Endometrium (tissue), 2 donors: ENCODE measurements at regions not wholly inside any gene's neighbourhood (a gene's known extent, or its start where the extent isn't known, plus 50 kb on each side); places are given as distances from the start of the nearest gene placed in this dataset.

ENCODE experiments used
- FAIRE-seq: peaks from 2 replicates; lab custom pipeline; 2012; peaks lifted over from hg19 to GRCh38; lab: Jason Lieb, UNC
- donor health status: control.
- donor health status: control.

GRCh38 chr4:152112887-152113286 is 352.1 kb upstream of the GATB start:
- FAIRE-seq = no peak

DNA sequence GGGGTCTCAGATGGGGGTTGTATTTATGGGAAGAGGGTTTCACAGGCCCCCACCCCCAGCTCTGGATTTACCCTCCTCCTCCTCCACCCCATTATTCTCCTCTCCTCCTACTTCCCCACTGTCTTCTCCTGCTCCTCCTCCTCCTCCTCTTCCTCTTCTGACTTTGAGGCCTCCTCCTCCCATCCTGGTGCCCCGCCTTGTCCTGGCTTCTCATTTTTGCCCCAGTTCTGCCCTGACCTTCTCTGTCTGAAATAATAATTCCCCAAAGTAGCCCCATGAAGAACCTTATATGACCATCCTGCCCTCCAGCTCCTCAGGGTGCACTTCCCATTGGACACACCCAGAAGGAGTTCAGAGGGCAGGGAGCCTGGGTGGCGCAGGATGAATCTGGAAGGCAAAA is 351.4 kb upstream of the GATB start:
- FAIRE-seq = no peak

DNA sequence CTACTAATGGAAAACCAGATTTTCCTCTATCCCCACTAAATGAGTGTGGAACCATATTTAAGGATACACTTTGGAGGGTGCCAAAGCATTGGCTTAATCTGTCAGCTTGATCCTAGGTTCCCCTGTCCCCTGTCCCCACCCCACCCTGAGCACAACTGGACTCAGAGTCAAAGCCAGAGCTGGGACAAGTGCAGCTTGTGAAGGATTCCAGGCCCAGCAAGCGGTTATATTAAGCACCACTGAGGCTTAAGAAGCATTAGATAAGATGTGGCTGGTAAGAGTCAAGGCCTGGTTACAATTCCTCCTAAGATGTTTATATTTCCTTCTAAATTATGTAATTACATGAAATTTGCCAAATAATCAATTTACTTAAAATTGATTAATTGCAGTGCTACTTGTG is 350.0 kb upstream of the GATB start:
- no peak for FAIRE-seq

DNA sequence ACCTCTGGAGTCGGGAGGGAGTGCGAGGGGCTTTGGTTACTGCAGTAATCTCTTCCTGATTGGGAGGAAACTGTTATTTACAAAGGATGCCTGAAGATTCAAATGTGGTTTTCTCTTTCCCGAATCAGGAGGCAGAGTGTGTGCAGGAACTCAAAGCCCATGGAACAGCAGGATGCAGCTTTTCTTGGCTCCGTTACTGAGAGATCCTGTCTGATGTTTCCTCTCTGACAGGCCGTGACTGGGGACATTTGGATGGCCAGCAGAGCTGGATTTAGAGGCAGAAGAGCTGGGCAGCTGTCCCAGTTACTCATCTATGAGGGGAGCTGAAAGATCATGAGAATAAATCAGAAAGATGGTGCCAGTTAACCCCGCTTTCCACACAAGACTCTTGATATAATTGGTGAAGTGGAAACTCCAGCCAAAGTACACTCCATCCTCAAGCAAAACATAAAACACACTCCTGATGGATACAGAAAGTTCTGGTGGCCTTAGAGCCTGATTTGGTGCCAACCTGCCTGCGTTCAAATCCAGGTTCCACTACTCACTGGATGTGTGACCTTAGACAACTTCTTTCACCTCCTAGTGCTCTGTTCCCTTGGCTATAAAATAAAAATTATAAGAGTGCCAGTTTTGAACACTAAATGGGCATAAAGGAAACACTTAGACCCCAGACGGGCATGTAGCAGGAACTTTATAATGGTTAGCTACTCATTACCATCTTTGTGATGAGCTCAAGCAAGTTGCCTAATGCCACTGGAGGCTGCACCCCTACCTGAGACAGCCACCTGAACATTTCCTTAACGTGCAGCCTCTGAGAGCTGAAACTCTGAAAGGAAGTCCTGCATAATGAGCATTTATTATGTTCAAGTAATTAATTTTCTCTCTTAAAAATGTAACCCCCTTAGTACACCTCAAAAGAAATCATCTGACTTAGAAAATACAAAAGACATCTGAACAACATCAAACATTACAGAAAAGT is 349.0 kb upstream of the GATB start:
- FAIRE-seq = no peak

- FAIRE-seq = no peak
Measured at GRCh38 chr4:152107736-152108500, 347.1 kb upstream of the GATB start.

DNA sequence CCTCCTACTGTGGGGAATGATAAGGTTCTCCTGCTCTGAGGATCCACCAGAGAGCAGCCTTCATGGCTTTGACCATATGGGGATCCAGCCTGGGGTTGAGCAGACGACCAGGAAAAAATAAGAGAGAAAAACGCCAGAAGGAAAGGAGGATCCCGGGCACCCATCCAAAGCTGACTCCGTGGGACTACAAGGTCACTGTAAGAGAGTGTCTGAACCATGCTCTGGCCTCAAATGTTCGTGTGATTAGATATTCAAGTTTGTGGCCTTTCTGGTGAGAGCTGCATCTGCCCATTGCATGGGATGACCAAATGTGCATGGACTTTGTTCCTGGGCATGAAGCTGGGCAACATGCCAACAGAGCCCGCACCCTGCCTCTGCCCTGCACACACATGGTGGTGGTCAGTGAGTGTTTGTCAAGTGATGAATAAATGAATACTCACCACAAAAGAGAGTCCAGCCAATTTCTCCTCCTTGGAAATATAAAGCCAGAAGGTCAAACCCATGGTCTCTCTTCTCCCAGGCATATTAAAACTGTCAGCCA is 346.0 kb upstream of the GATB start:
- FAIRE-seq = no peak

DNA sequence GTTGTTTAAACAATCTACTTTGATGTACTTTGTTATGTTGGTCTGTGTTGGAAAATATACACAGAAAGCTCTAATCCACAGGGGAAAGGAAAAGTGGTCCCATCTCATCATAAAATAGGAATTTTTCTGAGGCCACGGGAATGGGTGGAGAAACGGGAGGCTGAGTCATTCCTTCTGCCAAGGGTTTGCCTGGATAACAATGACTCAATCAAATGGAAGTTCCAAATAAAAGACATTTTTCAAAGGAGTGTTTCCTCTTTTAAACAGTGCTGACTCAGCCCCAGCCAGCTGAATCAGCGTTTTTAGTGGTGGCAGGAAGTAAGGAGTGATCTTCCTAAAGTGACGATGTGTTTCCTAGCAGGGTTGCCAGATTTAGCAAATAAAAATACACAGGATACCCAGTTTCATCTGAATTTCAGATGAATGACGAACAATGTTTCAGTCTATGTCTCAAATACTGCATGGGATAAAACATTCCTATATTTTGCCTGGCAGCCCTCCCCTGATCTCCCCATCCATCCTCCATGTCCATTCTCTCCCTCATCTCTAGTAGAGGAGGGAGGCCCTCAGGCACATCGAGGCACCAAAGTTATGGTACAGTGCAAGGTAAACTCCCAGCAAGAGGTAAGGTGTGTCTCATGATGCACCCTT is 345.4 kb upstream of the GATB start:
- peak; percentile 95 for FAIRE-seq

DNA sequence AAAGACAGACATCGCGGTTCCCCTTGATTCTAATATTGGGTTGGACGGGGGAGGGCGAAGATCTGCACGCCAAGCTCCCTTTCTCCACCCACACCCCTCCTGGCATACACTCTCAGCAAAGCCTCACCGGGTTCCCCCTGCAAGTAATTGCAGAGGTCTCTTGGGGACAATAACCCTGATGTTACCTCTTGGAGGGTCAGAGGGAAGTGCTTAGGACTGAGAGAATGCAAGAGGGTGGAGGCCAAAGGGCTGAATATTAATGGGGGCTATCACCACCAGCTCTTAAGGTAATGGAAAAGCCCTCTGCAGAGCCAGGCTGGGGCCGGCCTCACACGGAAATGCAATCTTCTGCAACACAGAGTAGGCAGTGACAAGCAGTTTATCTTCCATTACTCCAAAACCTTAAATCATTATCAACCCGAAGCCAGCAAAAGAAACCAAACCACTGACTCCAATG is 344.1 kb upstream of the GATB start:
- FAIRE-seq = no peak

DNA sequence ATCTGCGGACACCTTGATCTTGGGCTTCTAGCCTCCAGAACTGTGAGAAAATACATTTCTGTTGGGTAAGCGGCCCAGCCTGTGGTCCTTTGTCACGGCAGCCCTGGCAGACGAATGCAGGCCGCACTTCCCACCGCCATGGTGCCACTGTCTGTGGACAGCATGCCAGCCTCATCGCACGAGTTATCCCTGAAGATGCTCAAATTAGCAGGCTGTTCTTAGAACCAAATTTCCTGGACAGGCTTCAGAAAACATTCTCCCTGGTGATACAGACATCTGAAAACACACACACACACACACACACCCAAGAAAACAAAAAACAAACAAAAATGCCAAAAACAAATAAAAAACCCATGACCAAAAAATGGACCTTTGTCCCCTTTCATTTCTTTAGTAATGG is 343.5 kb upstream of the GATB start:
- no peak for FAIRE-seq

DNA sequence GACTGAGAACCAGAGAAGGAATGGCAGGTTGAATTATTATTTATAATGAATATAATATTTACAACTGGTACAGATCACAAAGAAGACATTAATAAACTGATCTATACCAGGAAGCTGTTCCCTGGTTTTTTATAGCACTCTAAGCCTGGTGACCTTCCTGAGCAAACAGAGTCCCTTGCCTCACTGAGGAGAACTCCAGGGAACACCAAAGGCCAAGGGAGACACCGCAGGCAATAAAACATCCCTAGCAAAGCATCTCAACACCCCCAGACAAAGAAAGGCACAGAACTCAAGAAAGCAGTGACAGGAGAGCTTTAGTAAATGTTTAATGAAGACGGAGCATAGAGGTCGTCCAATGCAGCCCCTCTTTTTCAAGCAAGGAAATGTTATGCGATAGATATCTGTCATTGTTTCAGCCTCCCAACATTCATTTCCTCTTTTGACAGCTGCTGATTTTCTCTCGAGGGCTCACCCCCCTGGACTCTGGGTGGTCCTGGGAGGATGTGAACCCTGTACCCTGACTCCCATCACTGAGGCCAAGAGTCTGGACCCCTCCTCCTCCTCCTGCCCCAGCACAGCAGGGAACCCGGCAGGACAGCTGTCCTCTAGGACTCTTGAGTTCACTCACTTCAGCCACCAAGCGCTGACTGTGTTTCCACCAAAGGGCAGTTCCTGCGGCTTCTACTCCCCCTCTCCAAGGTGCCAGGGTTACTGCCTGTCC is 342.5 kb upstream of the GATB start:
- no peak for FAIRE-seq

DNA sequence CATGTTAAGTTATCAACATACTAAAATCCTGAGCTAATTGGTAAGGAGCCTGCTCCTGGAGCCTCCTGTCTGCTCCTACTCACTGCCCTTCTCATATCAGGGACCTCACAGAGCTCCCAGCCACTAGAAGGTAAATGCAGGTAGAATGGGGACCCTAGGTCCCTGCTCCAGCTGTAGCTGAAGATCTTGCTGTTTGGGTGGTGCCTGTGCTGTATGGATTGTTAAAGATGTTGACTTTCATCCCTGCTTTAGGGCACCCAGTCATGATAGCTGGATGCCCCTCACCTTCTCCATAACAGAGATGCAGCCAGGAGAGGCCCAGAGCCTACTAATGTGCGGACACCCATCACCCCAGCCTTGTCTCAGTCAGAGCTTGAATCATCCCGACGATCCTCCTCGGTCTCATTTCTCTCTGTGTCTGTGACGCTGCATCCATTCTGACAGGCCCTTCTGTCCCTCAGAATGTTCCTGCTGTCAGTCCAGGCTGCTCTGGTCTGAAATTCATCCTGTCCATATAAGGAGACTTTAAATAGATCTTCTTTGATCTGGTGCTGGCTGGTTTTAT is 341.7 kb upstream of the GATB start:
- FAIRE-seq = no peak

DNA sequence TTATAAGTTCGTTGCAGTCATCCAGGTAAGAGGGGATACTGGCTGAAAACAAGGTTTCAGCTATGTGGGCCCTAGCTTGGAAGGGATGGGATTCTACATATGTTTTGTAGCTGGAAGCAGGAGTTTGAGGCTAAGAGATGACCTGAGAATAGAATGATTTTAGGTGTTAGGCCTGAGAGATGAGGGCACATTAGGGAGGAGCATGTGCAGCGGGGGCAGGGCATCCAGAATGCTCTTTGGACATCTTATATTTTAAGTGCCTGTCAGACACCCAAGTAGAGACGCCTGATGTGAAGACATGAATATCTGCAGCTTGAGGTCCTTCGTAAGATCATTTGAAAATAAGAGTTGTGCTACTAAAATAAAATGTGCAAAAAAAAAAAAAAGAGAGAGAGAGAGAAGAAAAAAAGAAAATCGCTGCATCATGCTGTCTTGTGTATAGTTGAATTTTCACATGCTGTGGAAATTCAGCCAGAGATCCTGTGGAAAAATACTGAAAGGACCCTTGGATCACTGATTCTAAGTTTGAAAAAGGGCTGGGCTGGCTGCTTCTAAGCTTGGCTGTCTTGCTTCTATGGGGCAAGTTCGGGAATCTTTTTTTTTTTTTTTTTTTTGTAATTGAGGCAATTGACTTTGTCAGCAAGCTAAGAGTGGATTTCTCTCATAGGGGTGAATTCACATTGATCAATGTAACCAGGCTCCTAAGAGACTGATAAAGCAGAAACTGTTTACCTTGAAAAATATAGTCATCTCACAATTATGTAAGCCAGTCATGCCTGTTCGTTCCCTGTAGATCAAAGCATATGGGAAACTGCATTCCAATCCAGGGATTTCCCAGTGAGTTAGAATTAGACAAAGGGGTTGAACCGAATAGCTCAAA is 341.0 kb upstream of the GATB start:
- FAIRE-seq = no peak

GRCh38 chr4:152100379-152101201 is 339.8 kb upstream of the GATB start:
- FAIRE-seq = no peak

GRCh38 chr4:152099981-152100378 is 339.2 kb upstream of the GATB start:
- no peak for FAIRE-seq

- no peak for FAIRE-seq
Measured at GRCh38 chr4:152099555-152099954, 338.7 kb upstream of the GATB start.

GRCh38 chr4:152099061-152099425 is 338.2 kb upstream of the GATB start:
- FAIRE-seq = no peak

DNA sequence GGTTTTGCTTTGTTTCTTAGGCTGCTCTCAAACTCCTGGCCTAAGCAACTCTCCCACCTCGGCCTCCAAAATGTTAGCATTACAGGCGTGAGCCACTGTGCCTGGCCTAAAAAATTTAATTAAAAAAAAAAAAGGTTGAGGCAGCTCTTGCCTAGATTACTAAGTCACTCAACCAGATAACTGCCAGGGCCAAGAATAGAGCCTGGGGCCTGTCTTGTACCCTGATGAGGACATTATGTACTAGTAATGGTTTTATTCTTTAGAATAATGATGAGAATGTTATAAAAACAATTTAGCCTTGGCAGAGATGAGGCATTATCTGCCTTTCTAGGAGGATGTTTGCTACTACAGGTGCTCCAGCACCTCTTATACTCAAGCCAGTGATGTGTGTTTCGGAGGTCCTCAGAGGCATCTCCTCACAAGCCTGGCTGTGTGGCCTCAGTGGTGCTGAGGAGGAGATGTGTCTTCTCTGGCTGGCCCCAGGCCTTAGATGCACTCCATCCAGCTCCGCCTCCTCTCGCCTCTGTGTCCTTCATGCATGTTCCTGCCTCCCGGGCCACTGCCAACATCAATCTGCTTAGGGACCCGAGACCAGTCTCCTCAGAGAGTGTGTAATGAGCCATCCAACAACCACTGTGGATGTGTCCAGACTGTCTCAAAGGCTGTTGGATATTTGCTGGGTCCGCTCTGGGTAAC is 337.7 kb upstream of the GATB start:
- FAIRE-seq = no peak

GRCh38 chr4:152097371-152097770 is 336.6 kb upstream of the GATB start:
- no peak for FAIRE-seq

DNA sequence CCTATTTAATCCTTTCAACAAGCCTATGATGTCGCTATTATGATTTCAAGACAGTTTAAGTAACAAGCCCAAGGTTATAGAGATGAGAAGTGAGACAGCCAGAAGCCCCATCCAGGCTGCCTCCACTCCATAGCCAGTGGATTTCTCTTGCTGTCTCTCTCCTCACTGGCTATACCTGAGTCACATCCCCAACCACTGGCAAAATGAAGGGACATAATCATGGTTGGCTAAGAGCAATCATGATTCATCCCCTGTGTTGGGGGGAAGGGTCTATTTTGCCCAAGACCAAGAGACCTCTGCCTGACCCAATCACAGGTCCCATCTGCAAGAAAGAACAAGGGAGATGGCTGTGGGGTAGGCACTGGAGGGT is 334.9 kb upstream of the GATB start:
- no peak for FAIRE-seq
